Superior temporal gyrus (tissue), 1 donor: ENCODE measurements at regions not wholly inside any gene's neighbourhood (a gene's known extent, or its start where the extent isn't known, plus 50 kb on each side); places are given as distances from the start of the nearest gene placed in this dataset.
"Not testable (repeated sequence)": the region's sequence is repeated elsewhere in the genome, so short reads cannot be mapped to it uniquely, and the experiment has no call there.

Experiments used
- DNase-seq: peaks from one replicate; pipeline ENCODE4 v3.0.0-alpha.2; 2016; ENCODE audit errors: extremely low spot score

DNA sequence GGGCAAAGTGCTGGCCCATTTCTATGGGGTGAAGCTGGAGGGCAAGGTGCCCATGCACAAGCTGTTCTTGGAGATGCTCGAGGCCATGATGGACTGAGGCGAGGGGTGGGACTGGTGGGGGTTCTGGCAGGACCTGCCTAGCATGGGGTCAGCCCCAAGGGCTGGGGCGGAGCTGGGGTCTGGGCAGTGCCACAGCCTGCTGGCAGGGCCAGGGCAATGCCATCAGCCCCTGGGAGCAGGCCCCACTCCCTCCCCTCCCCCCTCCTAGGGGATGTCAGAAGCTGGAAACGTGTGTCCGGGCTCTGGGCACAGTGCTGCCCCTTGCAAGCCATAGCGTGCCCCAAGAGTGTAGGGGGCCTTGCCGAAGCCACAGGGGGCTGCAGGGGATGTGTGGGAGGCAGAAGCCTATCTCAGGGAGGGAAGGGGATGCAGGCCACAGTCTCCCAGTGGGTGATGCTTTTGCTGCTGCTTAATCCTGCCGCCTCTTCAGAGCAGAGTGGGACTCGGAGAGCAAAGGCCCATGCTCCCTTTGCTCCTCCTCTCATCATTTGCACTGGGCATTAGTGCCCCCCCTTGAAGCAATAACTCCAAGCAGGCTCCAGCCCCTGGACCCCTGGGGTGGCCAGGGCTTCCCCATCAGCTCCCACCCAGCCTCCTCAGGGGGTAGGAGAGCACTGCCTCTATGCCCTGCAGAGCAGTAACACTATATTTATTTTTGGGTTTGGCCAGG is 85.2 kb downstream of the MRPL57 start:
- not testable (repeated sequence) for DNase-seq

- DNase-seq, result not testable (repeated sequence)
These were observed 87.5 kb downstream of the MRPL57 start for GRCh38 chr13:21263909-21264308.

DNA sequence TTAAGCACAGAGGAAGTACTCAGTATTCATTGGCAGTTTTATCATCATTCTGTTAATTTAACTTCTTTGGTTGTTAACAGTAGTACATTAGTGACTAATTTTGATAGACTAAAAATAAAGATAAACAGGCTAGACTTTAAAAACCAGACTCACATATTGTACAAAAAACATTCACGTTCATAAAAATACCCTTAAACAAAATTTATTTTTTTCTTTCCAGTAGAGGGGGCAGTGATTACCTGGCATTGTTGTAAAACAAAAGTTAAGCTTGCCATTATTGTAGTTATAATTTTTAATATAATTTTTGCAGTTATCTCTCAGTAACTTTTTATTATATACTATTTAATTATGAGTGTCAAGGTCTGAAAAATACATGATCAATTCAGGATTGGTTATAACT is 92.0 kb downstream of the MRPL57 start:
- not testable (repeated sequence) for DNase-seq

DNA sequence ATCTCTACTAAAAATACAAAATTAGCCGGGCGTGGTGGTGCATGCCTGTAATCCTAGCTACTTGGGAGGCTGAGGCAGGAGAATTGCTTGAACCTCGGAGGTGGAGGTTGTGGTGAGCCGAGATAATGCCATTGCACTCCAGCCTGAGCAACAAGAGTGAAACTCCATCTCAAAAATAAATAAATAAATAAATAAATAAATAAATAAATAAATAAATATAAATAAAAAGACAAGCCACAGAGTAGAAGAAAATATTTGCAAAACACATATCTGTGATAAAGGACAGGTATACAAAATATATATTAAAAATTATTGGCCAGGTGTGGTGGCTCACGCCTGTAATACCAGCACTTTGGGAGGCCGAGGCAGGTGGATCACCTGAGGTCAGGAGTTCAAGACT is 96.0 kb downstream of the MRPL57 start:
- DNase-seq, result not testable (repeated sequence)

GRCh38 chr13:21274457-21274856 is 98.0 kb downstream of the MRPL57 start:
- not testable (repeated sequence) for DNase-seq

- no peak for DNase-seq
These were observed 105.6 kb downstream of the MRPL57 start for GRCh38 chr13:21282065-21282464.

DNA sequence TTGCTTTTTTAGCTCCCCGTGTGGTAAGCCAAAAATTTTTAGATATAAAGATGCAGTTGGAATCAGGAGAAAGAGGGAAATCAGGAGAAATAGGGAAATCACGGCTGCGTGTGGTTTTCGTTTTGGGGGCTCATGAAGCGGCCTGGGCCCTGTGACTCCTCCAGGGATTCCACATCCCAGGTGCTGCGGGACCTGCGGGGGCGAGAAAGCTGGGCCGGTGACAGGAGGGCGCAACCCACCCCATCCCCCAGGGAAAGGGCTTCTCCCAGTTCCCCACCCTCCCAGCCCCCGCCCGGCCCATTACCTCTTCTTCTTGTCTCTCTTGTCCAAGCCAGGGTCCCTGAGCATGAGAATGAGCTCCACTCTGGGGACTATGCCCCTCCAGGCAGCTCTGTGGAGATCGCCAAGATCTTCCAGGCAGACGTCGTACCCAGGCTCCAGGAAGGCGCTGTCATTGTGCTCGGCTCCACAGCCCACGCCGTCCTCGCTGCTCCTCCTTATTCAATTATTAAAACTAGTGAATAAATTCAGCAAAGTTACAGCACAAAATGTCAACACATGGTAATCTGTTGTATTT is 111.0 kb downstream of the MRPL57 start:
- DNase-seq, result no peak

DNA sequence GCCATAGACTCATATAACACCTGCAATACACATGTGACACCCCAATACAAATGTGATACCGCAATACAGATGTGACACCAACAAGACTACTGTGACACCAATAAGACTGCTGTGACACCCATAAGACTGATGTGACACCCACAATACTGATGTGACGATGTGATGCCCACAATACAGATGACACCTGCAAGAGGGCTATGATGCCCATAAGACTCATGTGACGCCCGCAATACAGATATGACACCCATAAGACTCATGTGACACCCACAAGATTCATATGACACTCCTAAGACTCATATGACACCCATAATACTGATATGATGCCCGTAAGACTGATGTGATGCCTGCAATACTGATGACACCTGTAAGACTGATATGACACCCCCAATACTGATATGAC is 113.0 kb downstream of the MRPL57 start:
- DNase-seq, result no peak

GRCh38 chr13:21290442-21291002 is 114.1 kb downstream of the MRPL57 start:
- DNase-seq, result not testable (repeated sequence)

GRCh38 chr13:21291840-21292239 is 115.4 kb downstream of the MRPL57 start:
- no peak for DNase-seq

- DNase-seq, result peak; percentile 42
These were observed 120.5 kb downstream of the MRPL57 start for GRCh38 chr13:21296991-21297390.

DNA sequence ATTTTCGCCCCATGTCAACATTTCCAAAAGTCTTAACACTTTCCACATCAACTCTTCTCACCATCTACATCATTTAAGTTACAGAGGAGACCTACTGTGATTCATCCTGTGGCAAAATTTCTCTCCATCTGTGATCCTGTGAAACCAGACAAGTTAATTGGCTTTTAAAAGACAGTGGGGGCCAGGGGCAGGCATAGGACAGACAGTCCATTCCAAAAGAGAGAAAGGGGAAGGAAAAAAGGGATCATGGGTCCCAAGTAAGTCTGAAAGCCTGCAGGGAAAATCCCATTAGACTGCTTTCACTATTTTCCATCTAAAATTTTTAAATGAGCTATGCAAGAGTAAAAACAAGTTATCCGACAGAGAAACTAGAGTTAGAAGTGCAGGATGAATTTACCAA is 121.0 kb downstream of the MRPL57 start:
- DNase-seq, result no peak

GRCh38 chr13:21297914-21298831 is 121.7 kb downstream of the MRPL57 start:
- peak; percentile 93 for DNase-seq

DNA sequence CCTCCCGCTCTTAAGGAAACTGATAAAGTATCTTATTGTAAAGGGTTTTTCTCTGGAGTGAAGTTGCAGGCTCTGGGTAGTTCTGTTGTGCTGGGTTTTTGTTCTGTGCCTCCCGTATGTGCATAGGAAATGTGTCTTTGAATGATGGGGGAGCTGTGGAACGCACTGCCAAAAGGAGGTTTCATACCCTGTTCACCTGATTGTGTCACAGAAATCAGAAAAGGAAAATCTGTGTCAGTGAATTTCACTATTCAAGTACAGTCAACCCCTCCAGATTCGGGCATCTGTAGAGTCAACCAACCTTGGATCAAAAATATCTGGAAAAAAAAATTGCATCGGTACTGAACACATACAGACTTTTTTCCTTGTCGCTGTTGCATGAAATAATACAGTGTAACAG is 127.8 kb downstream of the MRPL57 start:
- DNase-seq, result no peak

DNA sequence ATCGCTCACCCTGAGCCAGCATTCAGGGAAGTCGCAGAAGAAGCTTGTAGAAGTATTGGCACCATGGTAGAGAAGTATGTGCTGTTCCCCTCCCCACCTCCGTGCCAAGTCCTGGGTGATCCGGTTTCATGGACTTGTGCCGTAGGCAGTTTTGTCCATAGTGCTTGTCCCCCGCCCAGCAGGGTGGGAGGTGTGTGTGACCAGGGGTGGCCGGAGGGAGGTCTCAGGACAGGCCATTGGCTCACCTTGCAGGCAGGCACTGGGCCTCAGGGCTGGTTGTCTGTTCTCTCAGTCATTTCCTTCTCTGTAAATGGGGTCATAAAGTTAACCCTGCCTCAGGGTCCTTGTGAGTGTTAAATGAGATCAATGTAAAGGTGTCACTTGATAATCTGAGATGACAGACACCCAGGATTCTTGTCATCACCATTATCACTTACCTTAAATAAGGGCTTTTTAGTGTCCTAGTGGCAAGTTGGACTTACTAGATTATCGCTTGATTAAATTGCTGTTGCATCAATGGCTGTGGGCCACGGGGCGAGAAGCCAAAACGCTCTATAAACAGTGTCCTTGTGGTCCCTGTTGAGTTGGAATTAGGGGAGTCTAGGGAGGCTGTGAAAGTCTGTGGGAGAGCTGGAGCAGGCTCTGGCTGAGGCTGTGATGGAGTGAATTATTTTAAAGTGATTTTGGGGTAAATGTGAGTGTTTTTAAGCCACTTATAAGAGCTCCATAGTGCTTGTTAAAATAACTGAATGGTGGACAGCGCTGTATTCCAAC is 130.0 kb downstream of the MRPL57 start:
- DNase-seq, result not testable (repeated sequence)

DNA sequence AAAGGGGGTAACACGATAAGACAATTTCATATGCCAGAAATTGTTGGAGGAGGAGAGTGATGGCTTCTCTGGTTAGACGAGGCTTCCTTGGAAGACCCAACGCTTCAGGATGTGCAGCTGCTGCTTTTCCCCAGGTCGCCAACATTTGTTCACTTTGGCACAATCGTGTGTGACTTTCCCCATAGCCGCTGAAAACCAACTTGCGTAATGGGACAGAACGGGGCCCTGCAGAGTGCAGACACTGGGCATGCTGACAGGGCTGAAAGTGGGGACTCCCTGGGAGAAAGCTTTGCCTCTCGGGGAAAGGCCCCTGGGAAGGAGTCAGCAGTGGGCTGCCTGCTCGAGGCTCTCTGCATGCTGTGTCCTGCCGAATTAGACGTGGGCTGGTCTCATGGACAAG is 130.7 kb downstream of the MRPL57 start:
- DNase-seq, result not testable (repeated sequence)

- no peak for DNase-seq
These were observed 132.4 kb downstream of the MRPL57 start for GRCh38 chr13:21308906-21309305.

DNA sequence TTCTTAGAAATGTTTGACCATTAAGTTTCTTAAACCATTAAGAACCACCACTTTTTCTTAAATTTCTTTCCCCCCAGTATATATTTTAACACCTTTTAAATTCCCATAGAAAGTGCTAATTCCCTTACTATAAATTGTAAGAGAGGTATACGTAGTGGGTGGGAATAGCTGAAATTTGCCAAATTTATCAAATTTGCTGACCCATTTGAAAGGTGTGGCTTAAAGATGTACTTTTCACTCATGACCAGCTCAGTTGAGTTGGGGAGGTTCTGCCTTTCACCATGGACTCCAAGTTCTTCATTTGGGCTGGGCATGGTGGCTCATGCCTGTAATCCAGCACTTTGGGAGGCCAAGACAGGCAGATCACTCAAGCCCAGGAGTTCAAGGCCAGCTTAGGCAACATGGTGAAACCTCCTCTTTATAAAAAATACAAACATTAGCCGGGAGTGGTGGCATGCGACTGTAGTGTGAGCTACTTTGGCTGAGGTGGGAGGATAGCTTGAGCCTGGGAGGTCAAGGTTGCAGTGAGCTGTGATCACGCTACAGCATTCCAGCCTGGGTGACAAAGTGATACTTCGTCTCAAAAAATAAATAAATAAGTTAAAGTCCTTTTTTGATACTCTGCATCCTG is 133.2 kb downstream of the MRPL57 start:
- DNase-seq, result no peak

- DNase-seq, result no peak
These were observed 133.8 kb downstream of the MRPL57 start for GRCh38 chr13:21310220-21310619.

GRCh38 chr13:21314976-21315375 is 138.5 kb downstream of the MRPL57 start:
- not testable (repeated sequence) for DNase-seq

DNA sequence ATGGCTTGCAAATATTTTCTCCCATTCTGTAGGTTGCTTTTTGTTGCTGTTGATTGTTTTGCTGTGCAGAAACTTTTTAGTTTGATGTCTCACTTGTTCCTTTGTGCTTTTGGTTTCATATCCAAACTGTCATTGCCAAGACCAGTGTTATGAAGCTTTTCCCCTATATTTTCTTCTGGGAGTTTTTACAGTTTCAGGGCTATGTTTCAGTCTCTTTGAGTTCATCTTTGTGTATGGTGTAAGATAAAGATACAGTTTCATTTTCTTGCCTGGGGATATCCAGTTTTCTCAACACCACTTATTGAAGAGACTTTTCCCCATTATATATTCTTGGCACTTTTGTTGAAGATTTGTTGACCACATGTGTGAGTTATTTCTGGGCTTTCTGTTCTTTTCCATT is 139.9 kb downstream of the MRPL57 start:
- no peak for DNase-seq
